ENCODE measurements at regions not wholly inside any gene's neighbourhood (a gene's known extent, or its start where the extent isn't known, plus 50 kb on each side); places are given as distances from the start of the nearest gene placed in this dataset.

- Histone ChIP-seq H3K4me1 (no peaks in the 10 kb centered on the region), H3K27ac (no peak overlapping the region), H3K27me3 (ENCODE audit: insufficient read depth in 3 of 3, low read length in 2 of 3) (no peaks in the 10 kb centered on the region), H3K9me3 (no peaks in the 10 kb centered on the region), H3K4me3 (no peak overlapping the region), H3K36me3 (ENCODE audit: insufficient read depth in 1 of 2, low read depth in 1 of 2) (no peaks in the 10 kb centered on the region)
- TF ChIP-seq CTCF (IDR thresholded peaks at IDR 0.05) = no peak
- intact Hi-C loops (cut with DNase I) = no loop called here
- WGBS, 3 donors = 91 to 100% (median 91%) methylated on average over 1 of the region's 1 CpG
- no peak for ATAC-seq
- DNase-seq = no peak
Measured at GRCh38 chr7:110043519-110043918, 1047.4 kb upstream of the LRRN3 start.

GRCh38 chr7:110050785-110051184 is 1040.1 kb upstream of the LRRN3 start:
- ATAC-seq (no peak), DNase-seq (no peak)
- no peak for TF ChIP-seq CTCF (IDR thresholded peaks at IDR 0.05)
- no peaks in the 10 kb centered on the region for H3K9me3 ChIP-seq
- H3K36me3 ChIP-seq (ENCODE audit: insufficient read depth in 1 of 2, low read depth in 1 of 2) = no peaks in the 10 kb centered on the region
- H3K4me1 ChIP-seq = no peaks in the 10 kb centered on the region
- H3K27ac ChIP-seq = no peak overlapping the region
- WGBS, 3 donors = 27 to 46% (median 35%) methylated on average over 2 of the region's 2 CpGs
- H3K4me3 ChIP-seq = no peak overlapping the region
- no peaks in the 10 kb centered on the region for H3K27me3 ChIP-seq (ENCODE audit: insufficient read depth in 3 of 3, low read length in 2 of 3)
- intact Hi-C loops (cut with DNase I) = no loop called here

DNA sequence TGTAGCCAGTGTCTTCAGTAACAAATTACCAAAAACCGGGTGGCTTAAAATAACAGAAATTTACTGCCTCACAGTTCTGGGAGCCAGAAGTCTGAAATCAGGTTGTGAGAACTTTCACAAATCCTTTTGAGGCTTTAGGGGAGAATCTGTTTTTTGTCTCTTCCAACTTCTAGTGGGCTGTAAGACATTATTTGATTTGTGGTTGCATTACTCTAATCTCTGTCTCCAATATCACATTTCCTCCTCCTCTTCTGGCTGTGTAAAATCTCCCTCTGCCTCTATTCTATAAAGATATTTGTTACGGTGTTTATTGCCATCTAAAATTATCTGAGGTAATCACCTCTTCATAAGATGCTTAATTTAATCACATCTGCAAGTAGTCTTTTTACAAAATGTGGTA is 1039.6 kb upstream of the LRRN3 start:
- H3K4me1 ChIP-seq = no peaks in the 10 kb centered on the region
- whole genome bisulfite sequencing, 3 donors = 19 to 27% (median 20%) methylated on average over 2 of the region's 2 CpGs
- DNase-seq = no peak
- no peak for ATAC-seq
- no peak for TF ChIP-seq CTCF (IDR thresholded peaks at IDR 0.05)
- intact Hi-C loops (cut with DNase I) = no loop called here
- no peaks in the 10 kb centered on the region for H3K27me3 ChIP-seq (ENCODE audit: insufficient read depth in 3 of 3, low read length in 2 of 3)
- no peak overlapping the region for H3K4me3 ChIP-seq
- H3K9me3 ChIP-seq = no peaks in the 10 kb centered on the region
- H3K36me3 ChIP-seq (ENCODE audit: insufficient read depth in 1 of 2, low read depth in 1 of 2) = no peaks in the 10 kb centered on the region
- no peak overlapping the region for H3K27ac ChIP-seq

- intact Hi-C loops (cut with DNase I) = no loop called here
- Histone ChIP-seq H3K9me3 (no peaks in the 10 kb centered on the region), H3K4me1 (no peaks in the 10 kb centered on the region), H3K4me3 (no peak overlapping the region), H3K27ac (no peak overlapping the region), H3K27me3 (ENCODE audit: insufficient read depth in 3 of 3, low read length in 2 of 3) (no peaks in the 10 kb centered on the region), H3K36me3 (ENCODE audit: insufficient read depth in 1 of 2, low read depth in 1 of 2) (no peaks in the 10 kb centered on the region)
- no peak for TF ChIP-seq CTCF (IDR thresholded peaks at IDR 0.05)
- no peak for DNase-seq
- 86 to 91% (median 87%) methylated on average over 3 of the region's 3 CpGs for WGBS, 3 donors
- no peak for ATAC-seq
Measured at GRCh38 chr7:110056331-110056730, 1034.6 kb upstream of the LRRN3 start.

DNA sequence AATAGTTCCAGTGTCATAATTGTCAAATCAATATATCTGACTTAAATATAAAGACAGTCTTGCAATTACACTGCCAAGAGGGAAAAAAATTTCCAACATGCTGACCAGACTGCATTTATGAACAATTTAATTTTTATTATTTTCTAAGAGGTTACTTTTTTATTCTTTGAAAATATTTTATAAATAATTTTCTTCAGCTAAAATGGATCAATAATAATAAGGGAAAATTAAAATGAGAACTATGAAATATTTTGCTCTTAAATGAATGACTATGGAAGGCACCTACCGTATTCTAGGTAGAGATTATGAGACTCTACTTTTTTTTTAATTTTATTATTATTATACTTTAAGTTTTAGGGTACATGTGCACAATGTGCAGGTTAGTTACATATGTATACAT is 1032.5 kb upstream of the LRRN3 start:
- no peak for DNase-seq
- H3K4me3 ChIP-seq = no peak overlapping the region

More for the DNA sequence above, 1032.5 kb upstream of the LRRN3 start:
- Histone ChIP-seq H3K36me3 (ENCODE audit: insufficient read depth in 1 of 2, low read depth in 1 of 2) (no peaks in the 10 kb centered on the region), H3K4me1 (no peaks in the 10 kb centered on the region), H3K27ac (no peak overlapping the region), H3K9me3 (no peaks in the 10 kb centered on the region), H3K27me3 (ENCODE audit: insufficient read depth in 3 of 3, low read length in 2 of 3) (no peaks in the 10 kb centered on the region)
- 82 to 100% (median 98%) methylated on average over 1 of the region's 1 CpG for WGBS, 3 donors
- intact Hi-C loops (cut with DNase I) = no loop called here
- no peak for TF ChIP-seq CTCF (IDR thresholded peaks at IDR 0.05)
- no peak for ATAC-seq
